ENCODE measurements at regions not wholly inside any gene's neighbourhood (a gene's known extent, or its start where the extent isn't known, plus 50 kb on each side); places are given as distances from the start of the nearest gene placed in this dataset.

GRCh38 chr2:11053546-11053945 is 101.7 kb upstream of the SLC66A3 start:
- Histone ChIP-seq H3K27ac (ENCODE audit: insufficient read depth, low read depth, low read length) (no peak overlapping the region), H3K79me2 (ENCODE audit: control insufficient read depth, insufficient read depth, low read length) (no peaks in the 10 kb centered on the region), H3K27me3 (ENCODE audit: control insufficient read depth in 2 of 2, insufficient read depth in 2 of 2, low read length in 2 of 2) (peaks cover 0 to 11% of the 10 kb centered on the region in 2 experiments), H3K4me1 (ENCODE audit: control insufficient read depth, extremely low read depth, insufficient read depth, low read length) (no peaks in the 10 kb centered on the region), H3K9me1 (replicated peaks; ENCODE audit: control insufficient read depth, extremely low read depth, insufficient read depth, low read length) (no peaks in the 10 kb centered on the region), H3K4me3 (replicated peaks in 1 of 3; ENCODE audit: insufficient read depth in 1 of 3, low read depth in 1 of 3, low read length in 3 of 3) (no peak overlapping the region), H3K4me2 (ENCODE audit: insufficient read depth, low read length) (no peak overlapping the region), H2AFZ (ENCODE audit: low read depth, low read length) (no peak overlapping the region), H3K9me3 (replicated peaks; ENCODE audit: control insufficient read depth, insufficient read depth, low read length) (no peaks in the 10 kb centered on the region), H3K9ac (replicated peaks; ENCODE audit: extremely low read depth, insufficient read depth, low read length) (no peak overlapping the region), H4K20me1 (replicated peaks; ENCODE audit: control insufficient read depth, extremely low read depth, insufficient read depth, low read length) (no peaks in the 10 kb centered on the region), H3K36me3 (ENCODE audit: control insufficient read depth in 2 of 2, extremely low read depth in 1 of 2, insufficient read depth in 2 of 2, low read length in 2 of 2) (no peaks in the 10 kb centered on the region)
- FAIRE-seq (no peak), DNase-seq (ENCODE audit: low read depth, low spot score) (no peak)
- no TSS peak for BruUV-seq (replicated peaks)
- ChIA-PET POLR2A (no interaction called here), CTCF (no interaction called here)
- dilution Hi-C loops (cut with MboI; ENCODE audit: extremely low pct_ligation_motif_present, low sequenced_read_pairs), result no loop called here
- intact Hi-C loops (cut with micrococcal nuclease), result no loop called here
- TF ChIP-seq GATA2 (IDR thresholded peaks at IDR 0.05; ENCODE audit: insufficient read depth, insufficient read length, low read depth, low read length) (no peak), POLR2A (IDR thresholded peaks at IDR 0.05; ENCODE audit: low read depth, low read length) (no peak), JUN (IDR thresholded peaks at IDR 0.05; ENCODE audit: borderline replicate concordance, insufficient read depth, insufficient read length, low read depth) (no peak), MYC (IDR thresholded peaks at IDR 0.05; ENCODE audit: low read depth, low read length) (no peak), MAX (IDR thresholded peaks at IDR 0.05; ENCODE audit: insufficient read depth, insufficient read length) (no peak)

- Histone ChIP-seq H3K27me3 (ENCODE audit: control insufficient read depth in 2 of 2, insufficient read depth in 2 of 2, low read length in 2 of 2) (peaks cover 2 to 19% of the 10 kb centered on the region in 2 experiments), H3K79me2 (ENCODE audit: control insufficient read depth, insufficient read depth, low read length) (no peaks in the 10 kb centered on the region), H3K9me3 (replicated peaks; ENCODE audit: control insufficient read depth, insufficient read depth, low read length) (no peaks in the 10 kb centered on the region), H4K20me1 (replicated peaks; ENCODE audit: control insufficient read depth, extremely low read depth, insufficient read depth, low read length) (no peaks in the 10 kb centered on the region), H3K9ac (replicated peaks; ENCODE audit: extremely low read depth, insufficient read depth, low read length) (no peak overlapping the region), H3K9me1 (replicated peaks; ENCODE audit: control insufficient read depth, extremely low read depth, insufficient read depth, low read length) (no peaks in the 10 kb centered on the region), H3K4me2 (ENCODE audit: insufficient read depth, low read length) (no peak overlapping the region), H2AFZ (ENCODE audit: low read depth, low read length) (no peak overlapping the region), H3K4me3 (replicated peaks in 1 of 3; ENCODE audit: insufficient read depth in 1 of 3, low read depth in 1 of 3, low read length in 3 of 3) (no peak overlapping the region), H3K27ac (ENCODE audit: insufficient read depth, low read depth, low read length) (no peak overlapping the region), H3K36me3 (ENCODE audit: control insufficient read depth in 2 of 2, extremely low read depth in 1 of 2, insufficient read depth in 2 of 2, low read length in 2 of 2) (no peaks in the 10 kb centered on the region), H3K4me1 (ENCODE audit: control insufficient read depth, extremely low read depth, insufficient read depth, low read length) (no peaks in the 10 kb centered on the region)
- POLR2A ChIA-PET, result no interaction called here
- TF ChIP-seq MAX (IDR thresholded peaks at IDR 0.05; ENCODE audit: insufficient read depth, insufficient read length) (no peak), POLR2AphosphoS5 (IDR thresholded peaks at IDR 0.05; ENCODE audit: insufficient read depth, low read depth, low read length) (no peak), CTCF (IDR thresholded peaks at IDR 0.05; ENCODE audit: extremely low read depth in 1 of 2, insufficient read depth in 1 of 2, low read depth in 1 of 2, low read length in 2 of 2) (no peak), POLR2A (IDR thresholded peaks at IDR 0.05; ENCODE audit: low read depth, low read length) (no peak), FOS (IDR thresholded peaks at IDR 0.05; ENCODE audit: borderline replicate concordance, insufficient read depth, low read length) (no peak), EZH2 (IDR thresholded peaks at IDR 0.05; ENCODE audit: borderline replicate concordance, low read depth, low read length, severe bottlenecking) (no peak), JUN (IDR thresholded peaks at IDR 0.05; ENCODE audit: borderline replicate concordance, insufficient read depth, insufficient read length, low read depth) (no peak), GATA2 (IDR thresholded peaks at IDR 0.05; ENCODE audit: insufficient read depth, insufficient read length, low read depth, low read length) (no peak), MYC (IDR thresholded peaks at IDR 0.05; ENCODE audit: low read depth, low read length) (no peak)
- CTCF ChIA-PET, result interaction anchor here (1.7 kb wide), 1 partner anchor 223 kb away, joined by 5 read pairs; no protein-coding TSS in a partner anchor
- no peak for FAIRE-seq
- intact Hi-C loops (cut with micrococcal nuclease), result no loop called here
- no peak for DNase-seq (ENCODE audit: low read depth, low spot score)
- BruUV-seq (replicated peaks), result no TSS peak
- dilution Hi-C loops (cut with MboI; ENCODE audit: extremely low pct_ligation_motif_present, low sequenced_read_pairs), result no loop called here
These were observed 100.2 kb upstream of the SLC66A3 start for GRCh38 chr2:11054783-11055678.
